ENCODE measurements at regions not wholly inside any gene's neighbourhood (a gene's known extent, or its start where the extent isn't known, plus 50 kb on each side); places are given as distances from the start of the nearest gene placed in this dataset.

GRCh38 chr2:111617299-111618225, 266.4 kb downstream of the ANAPC1 start:
- Histone ChIP-seq H3K27me3 (ENCODE audit: control insufficient read depth, insufficient read depth, low read length) (peaks cover 2% of the 10 kb centered on the region), H3K9me3 (ENCODE audit: control insufficient read depth, insufficient read depth, low read depth, low read length) (no peaks in the 10 kb centered on the region), H3K27ac (ENCODE audit: insufficient read depth, low read length) (no peak overlapping the region), H2AFZ (ENCODE audit: low read length) (no peak overlapping the region), H3K79me2 (ENCODE audit: control insufficient read depth, insufficient read depth, low read length) (no peaks in the 10 kb centered on the region), H3K4me2 (ENCODE audit: extremely low read depth, insufficient read depth, low read length) (peak overlapping the region; percentile 4), H4K20me1 (ENCODE audit: control insufficient read depth, extremely low read depth, insufficient read depth, low read length) (no peaks in the 10 kb centered on the region), H3K36me3 (ENCODE audit: control insufficient read depth, insufficient read depth, low read length) (no peaks in the 10 kb centered on the region), H3K4me1 (ENCODE audit: control insufficient read depth, extremely low read depth, insufficient read depth, low read length) (peaks cover 8% of the 10 kb centered on the region), H3K4me3 (replicated peaks in 1 of 4; ENCODE audit: control extremely low read depth in 1 of 4, insufficient read depth in 1 of 4, low read depth in 3 of 4, low read length in 4 of 4) (no peak overlapping the region), H3K9ac (ENCODE audit: insufficient read depth, low read length) (no peak overlapping the region)
- DNase-seq (ENCODE audit: low read depth in 2 of 2), result peak; percentile 37 to 75
- TF ChIP-seq EZH2 (IDR thresholded peaks at IDR 0.05; ENCODE audit: low read length, missing control alignments), result no peak
- TF ChIP-seq CTCF (conservative IDR thresholded peaks at IDR 0.05 in 1 of 2, IDR thresholded peaks at IDR 0.05 in 1 of 2; ENCODE audit: low read depth in 1 of 2, low read length in 2 of 2), result no peak

GRCh38 chr2:111618226-111618977, 265.6 kb downstream of the ANAPC1 start:
- Histone ChIP-seq H3K4me3 (replicated peaks in 1 of 4; ENCODE audit: control extremely low read depth in 1 of 4, insufficient read depth in 1 of 4, low read depth in 3 of 4, low read length in 4 of 4) (no peak overlapping the region), H3K27me3 (ENCODE audit: control insufficient read depth, insufficient read depth, low read length) (peaks cover 2% of the 10 kb centered on the region), H4K20me1 (ENCODE audit: control insufficient read depth, extremely low read depth, insufficient read depth, low read length) (no peaks in the 10 kb centered on the region), H3K79me2 (ENCODE audit: control insufficient read depth, insufficient read depth, low read length) (no peaks in the 10 kb centered on the region), H3K9me3 (ENCODE audit: control insufficient read depth, insufficient read depth, low read depth, low read length) (no peaks in the 10 kb centered on the region), H3K9ac (ENCODE audit: insufficient read depth, low read length) (no peak overlapping the region), H3K36me3 (ENCODE audit: control insufficient read depth, insufficient read depth, low read length) (no peaks in the 10 kb centered on the region), H3K4me1 (ENCODE audit: control insufficient read depth, extremely low read depth, insufficient read depth, low read length) (peaks cover 8% of the 10 kb centered on the region), H2AFZ (ENCODE audit: low read length) (peak overlapping the region; percentile 2), H3K27ac (ENCODE audit: insufficient read depth, low read length) (no peak overlapping the region), H3K4me2 (ENCODE audit: extremely low read depth, insufficient read depth, low read length) (no peak overlapping the region)
- TF ChIP-seq CTCF (conservative IDR thresholded peaks at IDR 0.05 in 1 of 2, IDR thresholded peaks at IDR 0.05 in 1 of 2; ENCODE audit: low read depth in 1 of 2, low read length in 2 of 2) (no peak), EZH2 (IDR thresholded peaks at IDR 0.05; ENCODE audit: low read length, missing control alignments) (no peak)
- DNase-seq (ENCODE audit: low read depth in 2 of 2), result peak; percentile 13 to 58
